ENCODE measurements at regions not wholly inside any gene's neighbourhood (a gene's known extent, or its start where the extent isn't known, plus 50 kb on each side); places are given as distances from the start of the nearest gene placed in this dataset.

GRCh38 chr3:103693831-103694230 lies 1259.0 kb downstream of the ZPLD1 start:
- no peak for DNase-seq

DNA sequence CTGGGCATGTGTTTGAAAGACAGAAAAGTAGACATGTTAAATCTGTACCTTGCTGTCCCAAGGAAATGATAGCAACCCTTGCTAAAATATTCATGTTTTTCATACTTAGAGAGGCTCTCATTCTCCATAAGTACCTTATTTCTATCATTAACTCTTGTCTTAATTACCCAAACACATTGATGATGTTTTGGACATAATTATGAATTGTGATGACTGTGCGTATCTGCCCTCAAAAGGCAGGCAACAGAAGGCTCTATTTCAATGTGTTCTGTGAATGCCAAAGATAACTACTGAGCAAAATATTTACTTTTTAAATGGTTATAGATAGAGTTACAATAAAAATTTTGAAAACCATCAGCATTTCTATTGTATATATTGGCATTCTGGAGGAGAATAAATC lies 1263.8 kb downstream of the ZPLD1 start:
- DNase-seq = no peak

DNA sequence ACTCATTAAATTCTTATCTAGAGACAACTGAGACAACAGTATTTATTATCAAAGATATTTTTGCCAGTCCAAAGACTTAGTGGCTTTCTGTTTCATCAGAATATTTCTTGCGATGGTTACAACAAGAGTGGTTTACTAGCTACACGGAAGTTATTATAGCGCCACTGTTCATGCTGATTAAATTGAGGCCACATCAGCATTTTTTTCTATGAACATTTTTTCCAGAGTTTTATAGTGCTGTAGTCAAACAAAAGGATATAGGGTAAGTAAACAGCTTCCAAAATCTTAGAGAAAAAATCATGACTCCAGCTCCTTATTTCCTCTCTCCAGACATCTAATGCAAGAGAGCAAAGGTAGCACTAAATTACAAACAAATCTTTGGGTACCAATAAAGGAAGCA lies 1264.4 kb downstream of the ZPLD1 start:
- no peak for DNase-seq

DNA sequence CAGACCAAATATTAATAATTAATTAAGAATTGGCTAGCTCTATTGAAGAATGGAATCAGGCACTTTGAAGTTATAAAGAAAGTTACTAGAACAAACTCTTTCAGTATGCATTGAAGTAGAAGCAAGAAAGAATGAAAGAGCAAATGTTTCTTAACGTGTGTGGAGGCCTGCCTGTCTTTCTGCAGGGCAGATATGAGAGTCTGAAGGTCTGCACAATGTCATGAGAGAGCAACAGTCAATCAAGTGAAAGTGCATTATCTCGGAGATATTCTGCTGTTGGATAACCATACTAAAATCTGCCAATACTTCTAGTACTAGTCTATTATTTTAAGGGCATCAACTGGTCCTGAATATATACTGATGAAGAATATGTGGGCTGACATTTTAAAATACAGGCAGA lies 1270.8 kb downstream of the ZPLD1 start:
- DNase-seq = no peak

DNA sequence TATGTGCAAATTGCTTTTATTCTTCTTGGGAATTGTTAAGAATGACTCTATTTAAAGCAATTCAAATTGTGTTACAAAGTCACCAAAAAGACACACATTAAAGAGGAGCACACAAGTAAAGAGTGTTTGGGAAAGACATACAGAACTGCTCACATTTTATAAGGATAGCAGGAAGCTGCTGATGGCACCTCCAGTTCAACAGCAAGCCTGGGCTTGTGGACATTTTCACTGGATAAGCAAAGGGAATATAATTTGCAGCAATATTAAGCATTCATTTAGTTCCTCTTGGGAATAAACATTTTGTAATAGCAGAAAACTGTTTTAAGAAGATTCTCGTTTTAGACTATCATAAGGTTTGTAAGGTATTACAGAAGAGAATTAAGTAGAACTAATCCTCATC lies 1271.9 kb downstream of the ZPLD1 start:
- no peak for DNase-seq

DNA sequence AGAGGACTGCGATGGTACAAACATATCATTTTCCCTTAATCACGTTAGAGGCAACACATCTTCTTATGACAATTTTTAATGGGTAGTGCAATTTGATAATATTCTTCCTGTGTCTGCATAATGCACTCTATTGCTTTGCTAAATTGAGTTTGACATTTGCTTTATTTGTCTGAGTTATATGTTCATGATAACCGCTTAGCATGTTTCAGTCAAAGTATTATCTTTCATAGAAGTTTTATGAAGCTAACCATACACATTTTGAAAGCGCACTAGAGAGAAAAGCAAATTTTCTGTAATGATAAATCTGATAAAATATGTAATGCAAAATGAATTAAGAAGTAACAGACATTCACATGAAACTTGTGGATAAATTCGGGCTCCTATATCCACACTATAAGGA lies 1276.9 kb downstream of the ZPLD1 start:
- no peak for DNase-seq

GRCh38 chr3:103712320-103713008 lies 1277.6 kb downstream of the ZPLD1 start:
- no peak for DNase-seq

DNA sequence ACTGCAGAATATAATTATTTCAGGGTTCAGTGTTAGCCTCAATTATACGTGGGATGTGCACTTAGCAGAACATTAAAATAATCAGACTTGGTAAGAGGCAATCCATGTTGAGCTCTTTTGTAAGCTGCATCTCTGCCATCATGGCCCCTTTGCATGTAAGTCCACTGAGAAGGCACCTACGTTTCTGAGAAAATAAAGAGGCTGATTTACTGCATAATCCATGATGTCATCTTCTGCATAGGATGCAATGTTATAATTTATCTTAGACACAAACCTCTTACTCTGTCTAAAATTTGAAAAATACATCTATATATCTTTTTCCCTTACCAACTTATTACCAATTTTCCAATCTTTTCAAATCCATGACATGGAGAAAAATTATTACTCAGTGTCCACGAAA lies 1294.7 kb downstream of the ZPLD1 start:
- no peak for DNase-seq

GRCh38 chr3:103730744-103731143 lies 1295.9 kb downstream of the ZPLD1 start:
- no peak for DNase-seq

- DNase-seq = no peak
Observed at GRCh38 chr3:103752986-103753385, 1318.2 kb downstream of the ZPLD1 start.

DNA sequence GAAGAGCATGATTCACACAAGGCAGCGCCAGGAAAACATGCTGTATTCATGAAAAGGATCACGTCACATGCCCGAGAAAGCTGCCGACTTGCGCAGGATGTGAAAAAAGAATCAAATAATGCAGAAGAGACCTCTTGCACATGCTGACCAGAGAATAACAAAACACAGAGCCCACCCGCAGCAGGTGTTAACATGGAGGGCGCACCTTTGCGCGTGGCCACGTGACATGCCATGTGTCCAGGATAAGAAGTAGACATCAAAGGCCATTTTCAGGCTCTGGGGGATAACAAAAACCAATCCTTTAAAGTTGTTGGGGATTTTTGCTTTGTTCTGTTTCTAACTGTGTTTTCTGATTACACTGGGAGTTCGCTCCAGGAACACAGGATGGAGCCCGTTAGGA lies 1332.8 kb downstream of the ZPLD1 start:
- no peak for DNase-seq

- DNase-seq = no peak
Observed at GRCh38 chr3:103785017-103785416, 1350.2 kb downstream of the ZPLD1 start.

DNA sequence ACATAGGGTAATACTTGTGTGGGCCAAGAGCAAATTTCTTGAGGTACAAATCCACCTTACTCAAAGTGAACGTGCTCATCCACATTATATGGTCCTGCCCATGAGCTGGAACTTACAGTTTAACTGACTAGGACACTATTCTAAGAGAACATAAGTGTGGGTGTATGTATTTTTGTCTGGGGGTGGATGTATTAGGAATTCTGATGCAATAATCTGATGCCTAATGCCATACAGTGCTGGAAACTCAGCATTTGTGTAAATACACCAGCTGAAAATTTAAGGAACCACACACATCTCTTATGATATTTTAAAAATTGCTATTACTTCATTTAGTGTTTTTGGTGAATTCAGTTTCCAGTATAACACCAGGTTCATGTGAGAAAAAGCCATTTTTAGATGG lies 1350.7 kb downstream of the ZPLD1 start:
- no peak for DNase-seq

GRCh38 chr3:103786296-103786695 lies 1351.5 kb downstream of the ZPLD1 start:
- DNase-seq = no peak

DNA sequence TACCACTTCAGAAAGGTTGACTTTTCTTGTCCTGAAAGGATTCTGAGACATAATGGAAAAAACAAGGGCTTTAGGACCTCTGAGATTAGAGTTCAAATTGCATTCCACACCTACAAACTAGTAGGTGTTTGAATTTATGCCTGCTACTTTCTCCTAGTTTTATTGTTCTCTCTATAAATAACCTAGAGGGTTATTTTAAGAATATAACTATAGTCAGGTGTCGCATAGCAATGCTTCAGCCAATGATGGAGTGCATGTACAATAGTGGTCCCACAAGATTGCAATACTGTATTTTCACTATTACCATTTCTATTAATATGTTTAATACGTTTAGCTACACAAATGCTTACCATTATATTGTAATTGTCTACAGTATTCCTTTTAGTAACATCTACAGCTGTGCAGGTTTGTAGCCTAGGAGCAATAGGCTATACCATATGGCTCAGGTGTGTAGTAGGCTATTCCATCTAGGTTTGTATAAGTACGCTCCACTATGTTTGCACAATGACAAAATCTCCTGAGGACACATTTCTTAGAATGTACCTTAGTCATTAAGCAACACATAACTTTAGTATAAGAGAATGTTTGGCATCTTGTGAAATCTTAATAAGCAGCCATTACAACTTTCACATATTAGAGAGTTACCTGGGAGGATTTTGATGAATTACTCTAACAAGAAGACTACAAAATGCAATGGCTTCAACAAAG lies 1352.5 kb downstream of the ZPLD1 start:
- DNase-seq = no peak

GRCh38 chr3:103787879-103788278 lies 1353.1 kb downstream of the ZPLD1 start:
- DNase-seq = no peak

DNA sequence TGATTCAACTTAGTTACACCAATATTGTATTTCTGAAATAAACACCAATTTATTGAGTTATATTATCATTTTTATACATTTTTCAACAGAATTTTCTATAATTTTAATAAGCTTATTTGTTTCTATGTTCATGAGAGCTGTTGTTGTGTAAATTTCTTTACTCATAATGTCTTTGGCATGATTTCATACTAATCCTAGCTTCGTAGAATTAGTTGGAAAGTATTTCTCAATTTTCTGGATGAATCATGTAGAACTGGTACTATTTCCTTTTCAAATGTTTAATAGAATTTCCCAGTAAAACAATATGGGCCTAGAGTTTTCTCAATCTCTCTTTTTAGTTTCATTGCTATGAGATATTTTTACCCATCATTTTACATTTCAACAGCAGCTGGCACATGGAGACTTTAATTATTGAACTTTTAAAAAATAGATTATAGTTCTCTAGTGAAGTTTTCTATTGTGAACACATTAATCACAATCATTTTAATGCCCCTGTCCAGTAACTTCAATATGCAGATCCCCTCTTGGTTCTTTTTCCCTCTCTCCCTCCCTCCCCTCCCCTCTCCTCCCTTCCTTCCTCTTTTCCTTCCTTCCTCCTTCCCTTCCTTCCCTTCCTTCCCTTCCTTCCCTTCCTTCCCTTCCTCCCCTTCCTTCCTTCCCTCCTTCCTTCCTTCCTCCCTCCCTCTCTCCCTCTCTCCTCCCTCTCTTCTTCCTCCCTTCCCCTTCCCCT lies 1357.1 kb downstream of the ZPLD1 start:
- DNase-seq = no peak

GRCh38 chr3:103794656-103795055 lies 1359.8 kb downstream of the ZPLD1 start:
- DNase-seq = no peak

GRCh38 chr3:103796068-103796467 lies 1361.3 kb downstream of the ZPLD1 start:
- DNase-seq = no peak

- DNase-seq = no peak
Observed at GRCh38 chr3:103803787-103804186, 1369.0 kb downstream of the ZPLD1 start.

- no peak for DNase-seq
Observed at GRCh38 chr3:103810167-103810566, 1375.4 kb downstream of the ZPLD1 start.

DNA sequence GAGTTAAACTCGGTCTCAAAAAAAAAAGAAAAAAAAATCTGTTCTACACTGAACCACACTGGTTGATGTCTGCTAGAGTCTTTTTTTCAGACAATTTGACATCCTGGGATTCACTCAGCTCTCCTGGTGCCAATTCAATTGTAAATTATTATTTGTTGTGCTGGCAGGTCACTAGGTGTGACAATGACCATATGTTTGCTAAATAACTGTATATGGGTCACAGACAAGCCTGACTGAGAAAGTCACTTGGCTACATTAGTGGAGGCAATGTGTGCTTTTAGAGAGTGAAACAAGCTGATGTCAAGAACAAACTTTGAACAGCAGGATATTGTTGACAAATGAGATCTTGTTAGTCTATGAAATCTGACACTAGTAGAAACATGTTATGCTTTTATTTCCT lies 1379.1 kb downstream of the ZPLD1 start:
- DNase-seq = no peak

GRCh38 chr3:103818398-103818797 lies 1383.6 kb downstream of the ZPLD1 start:
- no peak for DNase-seq

DNA sequence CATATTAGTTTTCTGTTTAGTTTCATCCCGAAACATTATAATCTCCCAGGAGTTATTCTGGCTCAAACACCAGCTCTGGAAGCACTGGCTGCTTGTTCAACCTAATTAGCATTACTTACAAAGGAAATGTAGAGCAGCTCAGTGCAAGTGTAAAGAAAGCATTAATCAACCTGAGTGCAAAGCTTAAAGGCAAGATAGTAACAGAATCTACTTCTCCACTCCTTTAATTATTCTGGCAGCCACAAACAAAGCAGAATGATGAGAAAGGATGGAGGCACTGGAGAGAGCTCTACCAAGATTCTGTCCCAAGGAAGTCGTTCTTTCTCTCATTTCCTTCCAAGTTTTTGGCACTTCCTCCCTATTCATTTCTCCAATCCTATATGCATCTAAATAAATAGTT lies 1384.0 kb downstream of the ZPLD1 start:
- no peak for DNase-seq
